DMS153 treated with DMSO at 0.1 percent for 48 hours (cell line): ENCODE measurements at regions not wholly inside any gene's neighbourhood (a gene's known extent, or its start where the extent isn't known, plus 50 kb on each side); places are given as distances from the start of the nearest gene placed in this dataset.

ENCODE experiments used
- DNase-seq: peaks from one replicate; lab custom pipeline; 2025; ENCODE audit not compliant: unreplicated experiment; lab: John Stamatoyannopoulos, UW

- DNase-seq = no peak
These were observed 57.2 kb downstream of the NKX6-1 start for GRCh38 chr4:84441758-84442377.

- DNase-seq = no peak
These were observed 59.1 kb downstream of the NKX6-1 start for GRCh38 chr4:84439996-84440395.

GRCh38 chr4:84436812-84437211, 62.3 kb downstream of the NKX6-1 start:
- DNase-seq = no peak

- no peak for DNase-seq
These were observed 64.7 kb downstream of the NKX6-1 start for GRCh38 chr4:84434344-84434743.

- no peak for DNase-seq
These were observed 65.4 kb downstream of the NKX6-1 start for GRCh38 chr4:84433633-84434222.

GRCh38 chr4:84432713-84433112, 66.4 kb downstream of the NKX6-1 start:
- no peak for DNase-seq

- no peak for DNase-seq
These were observed 78.5 kb downstream of the NKX6-1 start for GRCh38 chr4:84420608-84421007.

GRCh38 chr4:84419201-84419600, 79.9 kb downstream of the NKX6-1 start:
- no peak for DNase-seq

GRCh38 chr4:84417997-84418709, 80.9 kb downstream of the NKX6-1 start:
- DNase-seq = peak; percentile 95

GRCh38 chr4:84413976-84414375, 85.1 kb downstream of the NKX6-1 start:
- DNase-seq = no peak

- no peak for DNase-seq
These were observed 85.6 kb downstream of the NKX6-1 start for GRCh38 chr4:84413480-84413879.

- DNase-seq = no peak
These were observed 87.0 kb downstream of the NKX6-1 start for GRCh38 chr4:84412062-84412461.

GRCh38 chr4:84407554-84408407, 91.3 kb downstream of the NKX6-1 start:
- DNase-seq = no peak

- DNase-seq = no peak
These were observed 95.4 kb downstream of the NKX6-1 start for GRCh38 chr4:84403656-84404055.

GRCh38 chr4:84401701-84402306, 97.3 kb downstream of the NKX6-1 start:
- peak; percentile 34 for DNase-seq

GRCh38 chr4:84394386-84394785, 104.7 kb downstream of the NKX6-1 start:
- DNase-seq = no peak

- no peak for DNase-seq
These were observed 106.0 kb downstream of the NKX6-1 start for GRCh38 chr4:84392951-84393590.

GRCh38 chr4:84389406-84389805, 109.7 kb downstream of the NKX6-1 start:
- DNase-seq = no peak

GRCh38 chr4:84385203-84385602, 113.9 kb downstream of the NKX6-1 start:
- no peak for DNase-seq

- DNase-seq = peak; percentile 37
These were observed 114.3 kb downstream of the NKX6-1 start for GRCh38 chr4:84384801-84385200.

GRCh38 chr4:84381759-84382158, 117.3 kb downstream of the NKX6-1 start:
- no peak for DNase-seq
